Stimulated activated CD8-positive, alpha-beta memory T cell treated with anti-CD3 and anti-CD28 coated beads, Interleukin-12 subunit alpha, Interleukin-12 subunit beta, amount 100 ng/mL, for 24 hours (primary cell): ENCODE measurements at regions not wholly inside any gene's neighbourhood (a gene's known extent, or its start where the extent isn't known, plus 50 kb on each side); places are given as distances from the start of the nearest gene placed in this dataset.
"Not testable (repeated sequence)": the region's sequence is repeated elsewhere in the genome, so short reads cannot be mapped to it uniquely, and the experiment has no call there.

Source experiments
- DNase-seq: peaks from one replicate; pipeline ENCODE4 v3.0.0-alpha.2; 2020; ENCODE audit errors: extremely low read depth

DNA sequence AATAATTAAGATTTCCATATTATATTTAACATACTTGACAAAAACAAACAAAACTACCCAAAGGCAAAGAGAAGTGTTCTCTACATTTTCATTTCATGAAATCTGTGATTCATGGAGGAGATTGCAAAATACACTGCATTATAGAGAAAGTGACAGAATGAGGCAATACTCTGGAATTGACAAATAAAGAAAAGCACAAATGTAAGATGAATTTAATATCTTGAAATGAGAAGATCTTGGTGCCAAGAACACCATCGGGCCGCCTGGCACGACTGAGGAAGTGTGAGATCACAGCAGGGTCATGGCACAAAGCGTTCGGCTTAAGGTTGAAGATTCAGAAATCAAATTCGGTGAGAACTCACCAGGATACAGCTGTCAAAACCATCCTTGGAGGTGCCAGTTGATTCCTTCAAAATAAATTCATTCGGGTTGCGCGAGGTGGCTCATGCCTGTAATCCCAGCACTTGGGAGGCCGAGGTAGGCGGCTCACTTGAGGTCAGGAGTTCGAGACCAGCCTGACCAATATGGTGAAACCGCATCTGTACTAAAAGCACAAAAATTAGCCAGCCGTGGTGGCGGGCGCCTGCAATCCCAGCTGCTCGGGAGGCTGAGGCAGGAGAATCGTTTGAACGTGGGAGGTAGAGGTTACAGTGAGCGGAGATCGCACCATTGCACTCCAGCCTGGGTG, 174.0 kb upstream of the PFKP start:
- DNase-seq: no peak

DNA sequence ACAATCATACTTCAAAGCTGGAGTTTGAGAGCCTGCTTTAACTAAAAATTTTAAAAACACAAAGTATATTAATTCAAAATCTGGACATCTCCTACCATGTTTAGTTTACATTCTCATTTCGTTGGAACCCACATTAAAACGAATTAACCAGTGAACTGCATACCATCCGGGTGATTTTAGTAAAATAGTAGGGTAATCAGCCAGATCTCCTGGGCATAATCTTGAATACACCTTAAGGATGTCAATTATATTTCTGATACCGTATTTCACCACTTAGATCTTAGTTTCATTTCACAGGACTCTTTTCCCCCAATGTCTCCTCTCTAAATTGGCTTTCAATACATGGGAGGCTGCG, 175.6 kb upstream of the PFKP start:
- no peak for DNase-seq

DNA sequence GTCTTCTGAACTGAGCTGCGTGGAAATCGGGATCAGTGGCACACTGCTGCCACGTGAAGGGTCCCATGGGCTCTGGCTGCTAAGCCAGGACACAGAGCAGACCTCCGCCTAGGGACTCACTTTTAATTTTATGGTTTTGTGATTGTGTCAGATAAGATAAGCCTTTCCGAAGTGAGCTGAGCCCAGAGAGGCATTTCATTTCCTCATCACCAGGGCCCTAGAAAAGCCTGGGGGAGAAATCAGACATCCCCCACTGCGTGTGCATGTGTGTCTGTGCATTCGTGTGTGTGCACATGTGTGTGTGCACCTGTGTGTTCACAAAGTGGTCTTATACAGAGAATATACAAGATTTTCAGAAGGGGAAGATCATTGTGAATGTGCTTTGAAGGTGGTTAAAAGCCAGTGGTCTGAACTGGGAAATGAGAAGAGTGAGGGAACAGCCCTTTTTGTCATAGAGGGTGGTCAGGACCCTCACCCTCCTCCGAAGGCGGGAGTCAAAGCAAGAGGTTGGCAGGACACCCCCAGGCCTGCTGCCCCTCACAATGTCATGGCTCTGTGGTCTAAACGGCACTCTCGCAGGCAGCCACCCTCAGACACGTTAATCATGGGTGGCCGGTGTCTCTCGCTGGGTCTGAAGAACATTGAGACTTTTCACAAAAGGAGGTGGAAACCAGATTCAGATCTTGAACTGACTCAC, 176.1 kb upstream of the PFKP start:
- DNase-seq: no peak

DNA sequence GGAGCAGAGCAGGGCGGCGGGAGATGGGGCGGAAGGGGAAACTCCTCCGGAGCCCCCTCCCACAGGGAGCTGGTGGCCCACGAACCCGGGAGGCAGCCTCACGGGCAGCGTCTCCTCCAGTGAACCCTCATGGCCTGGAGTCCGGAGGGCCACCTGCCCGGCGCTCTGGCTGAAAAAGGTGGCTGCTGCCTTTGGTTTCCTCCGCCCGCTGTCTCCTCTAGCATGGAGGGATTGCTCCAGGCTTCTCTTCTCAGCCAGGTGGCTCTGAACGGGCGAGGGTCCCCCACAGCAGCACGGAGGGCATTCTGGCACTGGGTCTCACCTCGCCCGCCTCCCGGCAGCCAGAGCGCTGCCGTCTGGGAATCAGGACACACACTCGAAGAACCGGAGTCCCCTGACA, 177.3 kb upstream of the PFKP start:
- no peak for DNase-seq

DNA sequence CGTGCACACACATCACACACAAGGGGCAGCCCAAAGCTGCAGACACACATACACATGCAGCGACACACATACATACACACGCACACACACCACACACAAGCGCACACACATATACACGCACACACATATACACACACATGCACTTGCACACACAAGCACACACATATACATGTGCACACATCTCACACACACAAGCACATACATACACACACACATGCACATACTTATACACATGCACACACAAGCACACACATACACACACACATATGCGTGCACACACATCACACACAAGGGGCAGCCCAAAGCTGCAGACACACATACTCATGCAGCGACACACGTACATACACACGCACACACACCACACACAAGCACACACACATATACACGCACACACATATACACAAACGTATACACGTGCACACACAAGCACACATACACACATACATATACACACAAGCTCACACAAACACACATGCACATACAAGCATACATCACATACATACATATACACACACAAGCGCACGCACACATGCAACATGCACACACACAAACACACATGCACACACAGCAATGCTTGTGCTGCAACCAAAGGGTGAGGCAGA, 178.8 kb upstream of the PFKP start:
- no peak for DNase-seq

DNA sequence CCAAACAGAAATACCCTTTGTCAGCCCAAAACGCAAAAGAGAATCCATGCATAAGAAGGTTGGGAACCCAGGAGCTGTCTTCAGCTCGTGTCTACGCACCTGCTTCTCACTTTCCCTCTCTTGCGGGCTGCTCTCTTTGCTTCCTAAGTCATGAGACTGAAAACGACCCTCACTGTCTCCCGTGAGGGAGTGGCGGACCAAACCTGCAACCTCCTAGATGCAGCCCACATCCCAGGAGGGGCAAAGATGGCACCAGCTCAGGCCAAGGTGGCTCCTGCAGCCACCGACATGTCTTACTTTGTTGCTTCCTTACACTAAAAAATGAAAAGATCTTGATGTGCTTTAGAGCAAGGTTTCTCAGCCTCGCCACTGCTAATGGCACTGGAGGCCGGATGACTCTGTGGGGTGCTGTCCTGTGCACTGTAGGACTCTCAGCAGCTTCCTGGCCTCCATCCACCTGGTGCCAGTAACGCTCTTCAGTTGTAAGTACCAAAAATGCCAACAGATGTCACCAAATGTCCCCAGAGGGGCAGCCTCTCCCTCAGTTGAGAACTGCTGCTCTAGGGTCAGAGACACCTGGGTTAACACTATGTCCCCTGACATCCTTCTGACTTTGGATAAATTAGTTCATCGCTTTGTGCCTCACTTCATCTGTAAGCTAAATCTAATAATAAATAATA, 179.8 kb upstream of the PFKP start:
- no peak for DNase-seq

DNA sequence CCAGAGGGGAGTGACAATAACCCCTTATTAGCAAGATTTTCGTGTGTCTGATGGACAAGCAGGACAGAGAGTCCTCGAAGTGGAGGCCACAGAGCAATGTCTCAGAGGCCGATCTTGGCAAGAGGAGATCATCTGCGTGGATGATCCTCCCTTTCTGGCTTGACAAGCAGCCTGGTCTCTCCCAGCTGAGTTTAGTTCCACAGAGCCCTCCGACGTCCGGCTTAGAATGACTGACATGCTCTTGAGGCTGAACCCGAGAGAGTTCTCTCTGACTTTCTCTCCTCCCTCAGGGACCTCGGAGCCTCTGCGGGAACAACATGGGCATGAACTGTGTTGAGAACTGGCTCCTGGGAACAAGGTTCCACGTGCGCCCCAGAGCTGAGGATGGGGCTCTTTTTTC, 180.7 kb upstream of the PFKP start:
- no peak for DNase-seq

DNA sequence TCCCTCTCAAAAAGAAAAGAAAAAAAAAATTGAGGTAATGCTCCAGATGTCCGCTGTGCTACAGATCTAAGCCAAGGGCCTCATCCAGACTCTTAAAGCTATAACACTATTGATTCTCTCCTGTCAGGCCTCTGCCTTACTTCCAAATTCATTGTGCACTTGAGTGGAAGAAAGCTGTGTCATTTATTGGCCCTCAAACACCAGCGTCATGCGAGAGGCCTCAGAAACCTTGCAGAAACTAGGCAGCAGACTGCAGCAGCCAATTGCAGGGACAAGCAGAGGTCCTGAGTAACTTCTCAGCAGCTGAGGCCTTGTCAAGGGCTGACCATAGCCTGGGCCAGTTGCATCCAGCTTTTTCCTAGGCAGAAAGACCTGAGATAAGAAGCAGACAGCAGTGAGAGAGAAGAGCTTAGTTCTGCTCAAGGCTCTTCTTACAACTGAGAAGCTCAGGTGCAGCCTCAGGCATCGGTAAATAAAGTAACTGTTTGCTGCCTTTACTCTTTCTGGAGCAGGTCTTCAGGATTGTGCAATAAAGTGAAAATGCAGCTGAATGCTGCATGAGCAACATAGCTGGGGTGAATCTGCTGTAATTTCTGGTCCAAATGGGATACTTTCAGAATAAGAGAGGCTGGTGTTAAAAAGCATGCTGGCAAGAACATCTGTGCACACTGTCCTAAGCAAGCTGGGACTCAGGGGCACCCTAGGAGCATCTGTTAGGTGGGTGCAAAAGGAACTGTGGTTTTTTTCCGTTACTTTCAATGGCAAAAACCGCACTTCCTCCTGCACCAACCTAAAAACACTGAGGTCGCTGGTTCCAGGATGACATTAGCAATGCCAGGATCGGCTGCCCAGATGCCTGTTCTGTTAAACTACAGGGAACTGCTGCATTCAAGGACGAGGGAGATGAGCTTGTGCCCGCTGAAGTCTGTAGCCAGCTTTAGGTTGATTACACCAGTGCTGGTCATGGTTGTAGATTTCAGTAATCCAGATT, 181.8 kb upstream of the PFKP start:
- DNase-seq: no peak

DNA sequence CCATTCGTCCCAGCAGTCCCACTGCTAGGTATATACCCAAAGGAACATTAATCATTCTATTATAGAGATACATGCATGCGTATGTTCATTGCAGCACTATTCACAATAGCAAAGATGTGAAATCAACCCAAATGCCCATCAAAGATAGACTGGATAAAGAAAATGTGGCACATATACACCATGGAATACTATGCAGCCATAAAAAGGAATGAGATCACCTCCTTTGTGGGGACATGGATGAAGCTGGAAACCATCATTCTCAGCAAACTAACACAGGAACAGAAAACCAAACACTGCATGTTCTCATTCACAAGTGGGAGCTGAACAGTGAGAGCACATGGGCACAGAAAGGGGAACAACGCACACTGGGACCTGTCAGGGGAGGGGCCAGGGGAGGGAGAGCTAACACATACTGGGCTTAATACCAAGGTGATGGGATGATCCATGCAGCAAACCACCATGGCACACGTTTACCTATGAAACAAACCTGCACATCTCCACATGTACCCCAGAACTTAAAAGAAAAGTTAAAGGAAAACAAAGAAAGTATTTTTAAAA, 183.3 kb upstream of the PFKP start:
- not testable (repeated sequence) for DNase-seq

DNA sequence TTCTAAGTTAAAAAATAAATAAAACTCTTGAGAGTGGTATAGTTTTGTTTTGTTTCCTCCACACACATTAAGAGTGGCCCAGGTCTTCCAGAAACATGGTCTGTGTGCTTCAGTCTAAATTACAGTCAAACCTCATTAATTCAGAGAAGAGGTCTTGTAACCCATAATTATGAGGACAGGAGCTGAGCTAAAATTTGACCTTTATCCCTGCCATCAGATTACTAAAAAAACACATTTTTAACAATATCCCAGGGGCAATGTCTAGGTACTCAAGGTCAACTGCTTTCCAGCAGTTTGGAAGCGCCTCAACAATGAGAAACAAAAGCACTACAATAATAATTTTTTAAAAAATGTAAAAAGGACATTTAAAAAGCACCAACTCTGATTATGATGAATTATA, 184.1 kb upstream of the PFKP start:
- DNase-seq: no peak

DNA sequence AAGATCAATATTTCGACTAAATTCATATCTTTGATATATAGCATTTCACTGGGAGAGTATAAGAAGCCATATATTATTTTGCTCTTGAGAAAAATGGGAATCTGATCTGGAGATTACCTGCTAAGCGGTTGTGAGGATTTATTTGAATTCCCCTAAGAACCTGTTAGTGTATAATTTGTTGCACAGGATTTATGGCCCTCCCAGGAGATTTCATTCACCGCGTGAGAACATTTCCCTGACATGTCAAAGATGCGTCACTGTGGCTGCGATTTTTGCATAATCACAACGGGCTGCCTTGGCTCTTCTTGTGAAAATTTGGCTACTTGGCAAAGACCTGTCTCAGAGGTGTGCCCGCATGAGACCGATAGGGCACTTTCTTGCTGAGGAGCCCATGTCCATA, 184.7 kb upstream of the PFKP start:
- DNase-seq: no peak

DNA sequence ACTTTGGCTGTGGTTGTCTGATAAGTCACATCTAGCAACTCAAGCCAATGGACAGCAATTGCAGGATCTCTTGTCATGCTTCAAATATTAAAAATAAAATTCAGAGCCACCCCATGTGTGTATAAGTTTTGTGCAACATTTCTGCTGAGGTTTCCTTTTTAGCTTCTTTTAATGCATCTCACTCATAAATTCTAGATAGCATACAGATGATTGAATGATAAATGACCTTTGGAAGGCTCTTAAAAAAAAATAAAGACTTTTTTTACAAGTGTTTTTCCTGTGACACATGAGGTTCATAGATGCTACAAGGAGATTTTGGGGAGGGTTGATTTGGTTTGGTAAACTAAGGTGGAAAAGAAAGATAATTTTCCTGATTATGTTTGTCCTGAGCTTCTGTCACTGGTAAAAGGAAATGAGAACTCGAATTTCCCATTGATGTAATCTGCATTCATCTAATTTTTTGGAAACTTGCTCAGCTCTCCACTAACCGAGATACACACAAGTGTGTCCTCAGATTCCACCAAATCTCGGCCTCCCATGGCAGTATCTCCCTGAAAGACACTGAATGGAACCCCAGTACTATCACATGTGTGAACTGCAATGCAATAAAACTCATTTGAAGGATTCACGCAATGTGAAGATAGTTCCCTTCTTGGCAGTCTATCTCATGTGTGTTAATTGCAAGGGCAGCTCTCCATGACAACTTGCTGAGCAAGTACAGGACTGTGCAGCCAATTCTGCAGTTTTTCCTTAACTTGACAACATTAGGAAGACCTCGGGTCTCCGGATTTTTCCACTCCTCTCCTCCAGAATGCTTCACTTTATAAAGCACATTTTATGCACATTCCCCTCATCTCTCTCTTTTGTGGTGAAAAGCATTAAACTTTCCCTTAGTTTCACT, 185.4 kb upstream of the PFKP start:
- no peak for DNase-seq

DNA sequence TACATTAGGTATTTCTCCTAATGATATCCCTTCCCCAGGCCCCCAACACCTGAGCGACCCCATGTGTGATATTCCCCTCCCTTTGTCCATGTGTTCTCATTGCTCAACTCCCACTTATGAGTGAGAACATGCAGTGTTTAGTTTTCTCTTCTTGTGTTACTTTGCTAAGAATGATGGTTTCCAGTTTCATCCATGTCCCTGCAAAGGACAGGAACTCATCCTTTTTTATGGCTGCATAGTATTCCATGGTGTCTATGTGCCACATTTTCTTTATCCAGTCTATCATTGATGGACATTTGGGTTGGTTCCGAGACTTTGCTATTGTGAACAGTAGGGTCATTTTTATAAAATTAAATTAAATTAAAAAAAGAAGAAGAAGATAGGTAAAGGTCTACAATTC, 187.3 kb upstream of the PFKP start:
- DNase-seq: not testable (repeated sequence)

DNA sequence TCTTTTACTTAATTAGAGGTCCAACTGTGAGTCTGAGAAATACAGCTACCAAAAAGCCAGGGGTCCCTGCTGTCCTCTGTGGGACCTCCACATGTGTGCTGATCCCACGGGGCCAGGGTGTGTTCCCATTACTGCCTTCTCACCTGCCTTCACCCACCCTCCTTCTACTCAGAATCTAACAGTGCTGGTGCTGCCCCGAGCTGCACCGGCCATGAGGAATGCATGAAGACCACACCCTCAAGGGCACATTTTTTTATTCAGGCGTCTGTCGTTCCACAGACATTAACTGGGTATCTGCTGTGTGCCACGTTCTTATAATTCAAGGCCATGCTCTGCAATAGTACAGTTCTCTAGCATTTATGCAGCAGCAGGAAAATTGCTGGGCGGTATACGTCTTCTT, 188.5 kb upstream of the PFKP start:
- no peak for DNase-seq

DNA sequence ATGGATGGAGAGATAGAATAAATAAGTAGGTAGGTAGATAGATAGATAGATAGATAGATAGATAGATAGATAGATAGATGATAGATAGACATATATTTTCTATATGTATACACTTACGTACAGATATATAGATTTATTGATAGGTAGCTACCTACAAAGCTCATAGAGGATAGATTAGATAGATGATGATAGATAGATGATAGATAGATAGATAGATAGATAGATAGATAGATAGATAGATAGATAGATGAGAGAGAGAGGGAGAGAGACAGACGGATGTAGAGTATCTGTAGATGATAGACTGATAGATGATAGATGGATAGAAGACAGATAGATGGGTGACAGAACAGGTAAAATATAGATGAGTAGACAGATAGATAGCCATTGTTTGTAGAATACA, 191.3 kb upstream of the PFKP start:
- DNase-seq: no peak

DNA sequence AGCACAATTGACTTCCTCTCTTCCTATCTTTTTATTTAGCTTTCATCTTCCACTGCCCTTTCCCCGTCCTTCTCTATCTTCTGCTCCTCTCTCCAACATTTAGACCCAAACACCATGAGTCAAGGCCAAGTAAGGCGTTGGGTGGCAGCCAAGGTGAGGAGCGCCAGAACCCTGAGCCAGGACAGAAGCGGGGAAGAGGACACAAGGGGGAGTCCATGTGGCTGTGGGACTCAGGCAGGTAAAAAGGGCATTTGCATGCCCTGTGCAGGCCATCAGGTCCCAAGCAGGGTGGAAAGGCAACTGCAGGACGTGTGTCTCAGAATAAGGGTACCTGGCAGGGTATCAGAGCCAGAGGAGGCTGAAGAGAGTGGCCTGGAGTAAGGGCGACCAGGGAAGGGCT, 192.4 kb upstream of the PFKP start:
- DNase-seq: no peak

DNA sequence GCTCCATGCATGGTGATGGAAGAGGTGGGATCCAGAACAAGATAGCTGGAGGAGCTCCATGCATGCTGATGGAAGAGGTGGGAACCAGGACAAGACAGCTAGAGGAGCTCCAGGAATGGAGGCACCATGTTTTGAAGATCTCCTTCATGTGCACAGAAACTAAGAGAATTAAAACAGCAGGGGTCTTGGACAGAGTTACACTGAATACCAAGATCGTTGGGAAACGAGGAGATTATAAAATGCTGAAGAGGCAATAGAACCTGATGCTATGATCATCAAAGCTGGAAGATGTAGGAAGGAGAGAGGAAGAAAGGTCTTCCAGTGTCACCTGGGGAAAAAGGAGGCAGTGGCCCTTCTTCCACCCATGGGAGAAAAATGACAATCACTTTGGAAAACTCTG, 193.6 kb upstream of the PFKP start:
- no peak for DNase-seq

DNA sequence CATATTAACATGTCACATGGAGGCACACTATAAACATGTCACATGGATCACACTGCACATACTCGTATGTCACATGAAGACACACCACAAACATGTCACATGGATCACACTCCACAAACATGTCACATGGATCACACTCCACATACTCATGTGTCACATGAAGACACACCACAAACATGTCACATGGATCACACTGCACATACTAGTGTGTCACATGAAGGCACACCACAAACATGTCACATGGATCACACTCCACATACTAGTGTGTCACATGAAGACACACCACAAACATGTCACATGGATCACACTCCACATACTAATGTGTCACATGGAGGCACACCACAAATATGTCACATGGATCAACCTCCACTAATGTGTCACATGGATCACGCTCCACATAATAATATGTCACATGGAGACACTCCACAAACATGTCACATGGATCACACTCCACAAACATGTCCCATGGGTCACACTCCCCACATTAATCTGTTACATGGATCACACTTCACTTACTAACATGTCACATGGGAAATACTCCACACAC, 195.6 kb upstream of the PFKP start:
- DNase-seq: no peak

DNA sequence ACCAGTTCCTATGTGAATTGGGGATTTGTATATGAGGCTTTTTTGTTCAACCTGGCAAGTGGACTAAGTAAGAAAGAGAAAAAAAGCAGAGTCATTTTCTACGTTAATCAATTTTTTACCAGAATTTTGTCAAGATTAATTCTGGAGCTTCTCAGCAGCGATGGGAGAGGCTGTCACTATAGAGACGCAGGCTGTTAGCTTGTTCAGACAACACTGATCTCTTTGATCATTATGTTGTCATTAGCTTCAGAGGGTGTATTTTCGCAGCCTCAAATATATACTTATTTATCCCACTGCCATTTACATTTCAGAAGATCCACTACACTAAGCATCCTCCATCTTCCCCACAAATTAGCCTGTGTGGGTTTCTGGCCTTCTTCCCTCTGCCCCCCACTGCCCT, 196.7 kb upstream of the PFKP start:
- DNase-seq: no peak

DNA sequence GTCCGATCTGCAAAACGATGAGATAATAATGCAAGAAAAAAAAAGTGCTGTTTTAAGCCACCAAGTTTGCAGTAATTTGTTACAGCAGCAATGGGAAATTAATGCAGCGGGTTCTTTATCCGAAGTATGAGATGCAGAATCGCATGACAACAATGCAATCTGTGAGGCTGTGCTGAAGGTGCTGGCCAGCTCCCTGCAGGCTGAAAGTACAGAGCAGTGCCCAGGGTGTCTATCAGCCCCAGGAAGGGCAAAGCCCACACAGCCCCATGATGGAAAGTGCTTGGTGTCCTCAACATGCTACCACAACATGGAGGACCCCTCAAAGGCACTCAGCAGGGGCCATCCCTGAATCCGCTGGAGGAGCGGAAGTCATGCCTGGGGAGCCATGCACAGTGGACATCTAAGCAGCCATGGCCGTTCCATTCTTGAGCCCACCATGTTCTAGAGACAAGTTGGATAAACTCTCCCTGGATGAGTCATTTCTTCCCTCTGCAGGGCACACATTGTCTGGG, 199.5 kb upstream of the PFKP start:
- no peak for DNase-seq
